ENCODE measurements at regions not wholly inside any gene's neighbourhood (a gene's known extent, or its start where the extent isn't known, plus 50 kb on each side); places are given as distances from the start of the nearest gene placed in this dataset.

DNA sequence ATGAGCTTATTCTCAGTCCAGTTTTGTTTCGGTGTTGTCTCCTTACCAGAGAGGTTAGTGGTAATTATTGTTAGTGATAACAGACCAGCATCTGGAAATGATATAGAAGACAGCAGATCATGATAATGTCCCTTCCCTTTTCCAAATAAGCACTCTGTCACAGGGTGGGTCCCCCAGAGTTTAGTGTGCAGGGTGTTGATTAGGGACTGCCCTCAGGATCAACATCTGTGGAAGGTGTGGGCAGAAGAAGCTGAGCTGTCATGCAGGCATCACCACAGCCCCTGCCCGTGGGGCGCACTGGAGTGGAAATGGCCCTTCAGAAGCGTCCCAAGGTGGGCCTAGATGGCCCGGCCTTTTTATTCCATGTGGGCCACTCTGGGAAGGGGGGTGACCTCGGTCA is 67.6 kb upstream of the DTNBP1 start:
- Histone ChIP-seq H3K27ac (no peak overlapping the region), H3K4me3 (no peak overlapping the region)

- Histone ChIP-seq H3K27ac (no peak overlapping the region), H3K4me3 (no peak overlapping the region)
Observed at GRCh38 chr6:15722731-15723130, 59.9 kb upstream of the DTNBP1 start.

GRCh38 chr6:15716889-15717288 is 54.1 kb upstream of the DTNBP1 start:
- H3K4me3 ChIP-seq, result no peak overlapping the region
- H3K27ac ChIP-seq, result no peak overlapping the region

- Histone ChIP-seq H3K4me3 (no peak overlapping the region), H3K27ac (no peak overlapping the region)
Observed at GRCh38 chr6:15715851-15716250, 53.0 kb upstream of the DTNBP1 start.

- Histone ChIP-seq H3K27ac (no peak overlapping the region), H3K4me3 (no peak overlapping the region)
Observed at GRCh38 chr6:15715060-15715459, 52.2 kb upstream of the DTNBP1 start.

DNA sequence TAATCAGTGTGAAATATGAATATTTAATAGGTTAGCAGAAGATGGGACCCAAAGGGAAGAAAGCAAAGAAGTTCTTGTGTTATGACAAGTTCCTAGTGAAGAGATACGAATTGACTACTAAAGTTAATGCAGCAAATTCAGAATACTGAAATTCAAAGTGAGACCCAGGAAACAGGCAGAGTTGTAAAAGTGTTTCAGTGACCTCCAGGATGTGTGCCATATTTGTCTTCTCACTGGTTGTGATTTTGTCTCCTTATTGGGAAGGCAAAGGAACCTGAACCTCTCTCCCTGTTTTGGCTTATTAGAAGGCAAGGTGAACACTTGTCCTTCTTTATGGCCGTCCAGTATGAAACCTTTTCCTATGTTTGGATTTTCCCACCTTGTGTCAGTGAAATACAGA is 51.8 kb upstream of the DTNBP1 start:
- Histone ChIP-seq H3K27ac (no peak overlapping the region), H3K4me3 (no peak overlapping the region)

DNA sequence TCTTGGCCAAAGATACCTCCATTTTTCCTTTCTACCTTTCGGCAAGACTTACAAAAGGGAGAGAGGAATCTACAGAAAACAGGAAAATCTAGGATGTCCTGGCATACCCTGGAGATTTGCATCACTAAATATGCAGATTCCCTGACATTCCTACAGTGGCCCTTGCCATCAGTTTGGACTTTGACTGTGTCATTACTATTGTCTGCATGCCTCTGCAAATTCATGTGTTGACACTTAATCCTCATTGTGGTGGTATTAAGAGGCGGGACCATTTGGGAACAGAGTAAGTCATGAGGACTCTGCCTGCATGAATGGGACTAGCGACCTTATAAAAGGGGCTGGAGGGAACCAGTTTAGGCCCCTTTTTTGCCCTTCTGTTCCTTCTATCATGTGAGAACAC is 50.5 kb upstream of the DTNBP1 start:
- H3K27ac ChIP-seq, result no peak overlapping the region
- H3K4me3 ChIP-seq, result no peak overlapping the region

DNA sequence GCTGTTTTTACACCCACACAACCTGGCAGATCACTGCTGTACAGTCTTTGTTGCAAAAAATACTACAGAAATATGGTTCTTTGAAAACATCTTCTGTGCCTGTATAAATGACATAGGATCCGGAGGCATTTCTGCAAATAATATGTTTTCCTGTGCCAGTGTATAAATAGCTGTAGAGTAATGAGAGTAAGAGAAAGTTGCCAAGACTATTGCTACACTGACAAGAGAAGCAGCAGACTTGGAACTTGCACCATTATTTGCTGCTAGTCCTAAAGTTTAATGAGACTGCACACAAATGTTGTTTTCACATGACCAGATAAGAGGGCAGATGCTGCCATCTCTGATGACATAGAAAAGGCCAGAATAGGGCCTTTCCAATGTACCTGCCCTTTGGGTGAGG is 50.0 kb upstream of the DTNBP1 start:
- Histone ChIP-seq H3K27ac (no peak overlapping the region), H3K4me3 (no peak overlapping the region)

Measured in skin epidermis (tissue), 12 donors.